Right hindlimb (tissue), 1 donor: ENCODE measurements at regions not wholly inside any gene's neighbourhood (a gene's known extent, or its start where the extent isn't known, plus 50 kb on each side); places are given as distances from the start of the nearest gene placed in this dataset.
A peak's percentile ranks its signal among the peaks of the same experiment; 100 is the strongest.

ENCODE experiments used
- DNase-seq: peaks from one replicate; pipeline ENCODE4 v3.0.0-alpha.2; 2018

GRCh38 chr2:62296832-62297623 lies 101.1 kb downstream of the B3GNT2 start:
- no peak for DNase-seq

- no peak for DNase-seq
Observed at GRCh38 chr2:62296034-62296831, 100.3 kb downstream of the B3GNT2 start.

DNA sequence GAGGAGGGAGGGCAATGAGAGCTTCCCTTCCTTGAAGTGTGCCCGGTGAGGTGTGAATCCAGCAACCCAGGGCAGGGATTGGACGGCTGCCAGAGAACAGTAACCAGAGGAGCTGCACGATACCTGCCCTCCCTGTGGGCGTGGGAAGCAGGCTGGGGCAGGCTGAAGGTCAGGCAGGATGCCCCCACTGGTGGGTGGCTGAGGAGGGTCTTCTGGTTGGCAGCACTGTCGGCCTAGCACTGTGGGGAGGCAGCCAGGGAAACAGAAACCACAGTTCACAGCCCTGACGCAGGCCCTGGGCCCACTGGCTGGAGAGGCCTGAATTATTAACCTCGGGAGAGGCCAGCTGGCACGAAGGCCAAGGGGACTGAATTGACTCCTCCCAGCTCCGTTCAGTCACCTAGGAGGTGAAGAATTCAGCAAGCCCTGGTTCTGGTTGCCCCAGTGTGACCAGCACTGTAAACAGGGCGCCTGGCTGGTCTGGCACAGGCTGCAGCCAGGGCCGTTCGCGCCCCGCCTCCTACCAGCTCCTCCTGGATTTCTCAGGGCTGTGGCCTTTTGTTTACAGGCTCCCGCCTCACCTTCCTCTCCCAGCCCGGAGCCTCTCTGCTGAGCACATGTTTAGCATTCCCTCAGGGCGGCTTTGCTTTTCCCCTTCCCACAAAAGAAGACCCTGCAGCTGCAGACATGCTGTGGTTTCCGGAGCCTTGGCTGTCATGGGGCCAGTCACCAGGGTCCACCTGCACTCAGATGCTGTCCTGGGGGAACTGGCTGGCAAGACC lies 97.8 kb downstream of the B3GNT2 start:
- peak; percentile 60 for DNase-seq

DNA sequence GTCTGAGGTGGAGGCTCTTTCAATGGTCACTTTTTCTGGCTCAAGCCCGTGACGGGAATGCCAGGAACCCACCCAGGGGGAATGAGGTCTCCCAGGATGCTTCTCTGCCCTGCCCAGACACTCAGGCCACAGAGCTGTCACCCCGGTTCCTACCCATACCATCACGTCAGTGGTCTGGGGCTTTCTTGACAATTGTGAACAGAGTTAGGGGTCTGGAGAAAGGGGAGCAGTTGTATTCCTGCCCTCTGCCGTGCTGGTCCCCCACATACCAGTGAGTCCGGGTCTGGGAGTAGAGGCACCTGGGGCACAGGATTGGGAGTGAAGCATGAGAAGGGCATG lies 97.2 kb downstream of the B3GNT2 start:
- DNase-seq, result no peak

- no peak for DNase-seq
Observed at GRCh38 chr2:62292190-62292589, 96.3 kb downstream of the B3GNT2 start.

DNA sequence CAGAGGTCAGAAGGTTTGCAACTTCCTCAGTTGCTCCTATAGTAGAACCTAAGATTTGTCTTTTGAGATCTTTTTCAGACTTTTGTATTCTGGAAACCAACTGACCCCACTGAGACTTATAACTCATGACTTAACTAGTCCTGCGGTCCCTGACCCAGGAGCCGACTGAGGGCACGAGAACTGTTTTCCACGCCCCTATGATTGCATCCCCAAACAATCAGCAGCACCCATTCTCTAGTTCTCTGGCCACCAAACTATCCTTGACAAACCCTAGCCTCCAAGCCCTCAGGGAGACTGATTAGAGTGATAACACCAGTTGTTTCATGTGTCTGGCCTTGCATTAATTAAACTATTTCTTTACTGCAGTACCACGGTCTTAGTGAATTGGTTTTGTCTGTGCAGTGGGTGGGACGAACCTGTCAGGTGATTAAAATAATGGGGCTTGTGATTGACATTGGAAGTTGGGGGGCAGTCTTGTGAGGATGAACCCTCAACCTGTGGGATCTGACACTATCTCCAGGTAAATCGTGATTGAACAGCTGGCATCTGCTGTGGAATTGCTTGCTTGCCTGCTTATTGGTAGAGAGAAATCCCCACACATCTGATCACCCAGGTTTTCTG lies 95.7 kb downstream of the B3GNT2 start:
- DNase-seq, result no peak

GRCh38 chr2:62291052-62291451 lies 95.1 kb downstream of the B3GNT2 start:
- DNase-seq, result no peak

DNA sequence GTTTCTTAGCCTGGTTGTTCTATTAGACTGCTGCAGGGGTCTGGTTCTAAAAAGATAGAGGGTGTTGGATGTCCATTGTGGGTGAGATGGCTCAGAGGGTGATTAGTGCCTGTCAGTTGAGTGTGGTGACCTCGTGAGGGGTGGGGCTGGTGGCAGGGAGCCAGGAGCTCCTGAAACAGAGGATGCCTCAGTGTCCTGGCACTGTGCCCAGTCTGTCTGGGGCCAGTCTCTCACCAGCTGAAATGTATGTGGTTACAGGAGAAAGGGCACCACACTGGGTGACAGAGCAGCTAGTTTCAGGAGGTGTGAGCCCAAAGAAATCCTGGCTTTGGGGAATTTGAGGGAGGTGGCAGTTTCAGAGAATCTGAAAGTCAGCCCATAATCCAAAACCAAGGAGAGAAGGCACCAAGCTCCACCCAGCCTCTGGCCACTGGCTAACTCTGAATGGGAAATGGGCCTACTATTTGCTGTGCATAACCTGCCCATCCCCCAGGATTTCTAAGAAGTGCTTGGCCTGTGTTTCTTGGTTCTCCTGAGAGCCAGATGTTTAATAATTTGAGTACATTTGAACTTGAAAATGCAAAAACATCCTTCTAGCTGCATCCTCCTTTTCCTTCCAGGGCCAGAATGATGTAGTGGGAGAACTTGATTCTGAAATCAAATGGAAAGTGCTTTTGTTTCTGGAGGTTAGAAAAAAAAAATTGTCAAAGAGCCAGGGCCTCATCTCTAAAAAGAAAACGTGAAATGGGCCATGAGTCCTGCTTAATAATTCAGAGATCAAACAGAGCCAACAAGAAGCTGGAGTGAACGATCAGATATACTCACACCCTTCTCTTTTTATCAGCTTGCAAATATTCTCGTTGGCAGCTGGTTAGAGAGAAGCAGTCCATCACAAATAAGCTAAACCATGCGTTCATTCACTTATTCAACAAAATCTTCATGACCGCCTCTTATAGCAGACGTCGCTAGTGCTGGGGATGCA lies 92.3 kb downstream of the B3GNT2 start:
- DNase-seq, result peak; percentile 67

DNA sequence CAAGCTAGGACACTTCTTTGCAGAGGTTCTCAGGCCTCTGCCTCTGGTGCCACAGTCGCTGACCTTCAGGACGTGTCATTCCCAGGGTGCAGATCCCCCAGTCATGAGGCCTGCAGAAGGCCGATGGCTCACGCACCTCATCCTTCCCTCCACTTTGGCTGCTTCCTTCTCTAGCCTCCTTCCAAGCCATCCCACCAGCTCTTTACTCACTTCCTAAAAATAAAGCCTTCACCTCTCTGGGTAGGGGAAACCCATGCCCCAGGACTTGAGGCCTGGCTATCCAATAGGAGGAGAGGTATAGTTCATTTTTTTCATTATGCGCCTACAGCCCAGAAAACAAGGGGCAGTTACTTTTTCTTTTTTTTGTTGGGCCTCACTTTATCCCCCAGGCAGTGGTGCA lies 91.4 kb downstream of the B3GNT2 start:
- DNase-seq, result no peak

- no peak for DNase-seq
Observed at GRCh38 chr2:62286089-62286785, 90.3 kb downstream of the B3GNT2 start.

GRCh38 chr2:62284980-62285379 lies 89.1 kb downstream of the B3GNT2 start:
- no peak for DNase-seq

- DNase-seq, result no peak
Observed at GRCh38 chr2:62284471-62284870, 88.6 kb downstream of the B3GNT2 start.

- no peak for DNase-seq
Observed at GRCh38 chr2:62283147-62283546, 87.2 kb downstream of the B3GNT2 start.

DNA sequence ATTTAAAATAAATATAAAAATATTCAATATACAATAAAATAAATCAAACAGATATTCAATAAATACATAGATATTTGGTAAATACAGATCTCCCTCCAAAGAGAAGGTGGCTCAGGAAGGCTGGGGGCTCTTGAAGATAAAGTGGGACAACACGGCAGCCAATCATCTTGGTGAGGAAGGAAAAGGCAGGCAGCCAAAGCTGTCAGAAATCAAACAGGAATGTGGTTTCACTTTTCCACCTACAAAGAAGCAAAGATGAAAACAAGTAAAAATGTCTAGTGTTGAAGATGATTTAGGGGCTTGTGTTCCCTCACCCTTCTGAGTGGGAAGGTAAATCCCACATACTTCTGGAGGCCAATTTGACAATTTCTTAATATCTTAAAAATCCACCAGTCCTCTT lies 85.7 kb downstream of the B3GNT2 start:
- DNase-seq, result no peak

GRCh38 chr2:62277688-62278087 lies 81.8 kb downstream of the B3GNT2 start:
- DNase-seq, result no peak
